NCI-H226 (cell line): ENCODE measurements at regions not wholly inside any gene's neighbourhood (a gene's known extent, or its start where the extent isn't known, plus 50 kb on each side); places are given as distances from the start of the nearest gene placed in this dataset.

ENCODE experiments used
- DNase-seq: peaks from one replicate; pipeline ENCODE4 v3.0.0-alpha.2; 2015

GRCh38 chr18:51603111-51603510, 405.6 kb upstream of the MEX3C start:
- no peak for DNase-seq

- DNase-seq = no peak
These were observed 406.1 kb upstream of the MEX3C start for GRCh38 chr18:51603551-51603950.

GRCh38 chr18:51610481-51610880, 413.0 kb upstream of the MEX3C start:
- DNase-seq = no peak

GRCh38 chr18:51611326-51611725, 413.8 kb upstream of the MEX3C start:
- no peak for DNase-seq

GRCh38 chr18:51614033-51614432, 416.6 kb upstream of the MEX3C start:
- DNase-seq = peak; percentile 93

- DNase-seq = peak; percentile 74
These were observed 417.6 kb upstream of the MEX3C start for GRCh38 chr18:51614967-51615571.

GRCh38 chr18:51617167-51617566, 419.7 kb upstream of the MEX3C start:
- DNase-seq = peak; percentile 77

- peak; percentile 4 for DNase-seq
These were observed 420.2 kb upstream of the MEX3C start for GRCh38 chr18:51617572-51618260.

- no peak for DNase-seq
These were observed 421.8 kb upstream of the MEX3C start for GRCh38 chr18:51619283-51619682.

GRCh38 chr18:51621113-51621863, 423.8 kb upstream of the MEX3C start:
- DNase-seq = no peak

- no peak for DNase-seq
These were observed 424.3 kb upstream of the MEX3C start for GRCh38 chr18:51621864-51622160.

GRCh38 chr18:51622702-51623101, 425.2 kb upstream of the MEX3C start:
- no peak for DNase-seq

GRCh38 chr18:51623653-51624052, 426.2 kb upstream of the MEX3C start:
- DNase-seq = no peak

- no peak for DNase-seq
These were observed 433.2 kb upstream of the MEX3C start for GRCh38 chr18:51630706-51631105.

- DNase-seq = no peak
These were observed 440.4 kb upstream of the MEX3C start for GRCh38 chr18:51637881-51638280.

- DNase-seq = no peak
These were observed 442.1 kb upstream of the MEX3C start for GRCh38 chr18:51639541-51639940.

GRCh38 chr18:51643483-51643882, 446.0 kb upstream of the MEX3C start:
- DNase-seq = no peak

GRCh38 chr18:51645607-51646006, 448.1 kb upstream of the MEX3C start:
- no peak for DNase-seq

- no peak for DNase-seq
These were observed 449.9 kb upstream of the MEX3C start for GRCh38 chr18:51647346-51647745.

- no peak for DNase-seq
These were observed 450.5 kb upstream of the MEX3C start for GRCh38 chr18:51647942-51648341.

- no peak for DNase-seq
These were observed 452.3 kb upstream of the MEX3C start for GRCh38 chr18:51649796-51650195.

GRCh38 chr18:51651761-51652160, 454.3 kb upstream of the MEX3C start:
- DNase-seq = no peak

GRCh38 chr18:51653507-51654213, 456.2 kb upstream of the MEX3C start:
- DNase-seq = no peak
